Mucosa of descending colon (tissue), 3 donors: ENCODE measurements at regions not wholly inside any gene's neighbourhood (a gene's known extent, or its start where the extent isn't known, plus 50 kb on each side); places are given as distances from the start of the nearest gene placed in this dataset.

Experiments
- ATAC-seq: fragments of 200-7000 bp; cut with Tn5 transposase; one replicate; pipeline ENCODE4 v1.9.1; 2020; ENCODE audit warnings: mild to moderate bottlenecking, moderate library complexity
- DNase-seq, 3 donors: peaks; one replicate each; pipeline ENCODE4 v3.0.0-alpha.2; 2020
- H3K36me3 ChIP-seq: fragments of 200-600 bp; one replicate; pipeline ENCODE4 v1.8.0; 2021; ENCODE audit warnings: low read depth, mild to moderate bottlenecking
- H3K4me1 ChIP-seq: fragments of 200-600 bp; one replicate; pipeline ENCODE4 v1.8.0; 2021; ENCODE audit warnings: low read depth, mild to moderate bottlenecking
- H3K4me3 ChIP-seq: fragments of 200-600 bp; one replicate; pipeline ENCODE4 v1.8.0; 2021; ENCODE audit warnings: mild to moderate bottlenecking
- H3K9me3 ChIP-seq: fragments of 200-600 bp; one replicate; pipeline ENCODE4 v1.8.0; 2021; ENCODE audit warnings: mild to moderate bottlenecking
- CTCF ChIP-seq: fragments of 200-600 bp; IDR thresholded peaks from one replicate; pipeline ENCODE4 v1.8.0; 2022; ENCODE audit warnings: antibody characterized with exemption, mild to moderate bottlenecking
- intact Hi-C, 2 donors: fragments of 100-400 bp; cut with DNase I in 1 of 2; cut with micrococcal nuclease in 1 of 2; formaldehyde crosslinking; loops; one replicate each; pipeline versions ENCODE4 v1.11.0 to v1.11.1; 2022; cut with DNase I, micrococcal nuclease
- donor health status: DM: no; HTN: no; CAD: no; lungs with moderate emphysema.
- donor health status: DM: no; HTN: no; CAD: no.
- donor health status: DM: no; HTN: yes; CAD: no.

DNA sequence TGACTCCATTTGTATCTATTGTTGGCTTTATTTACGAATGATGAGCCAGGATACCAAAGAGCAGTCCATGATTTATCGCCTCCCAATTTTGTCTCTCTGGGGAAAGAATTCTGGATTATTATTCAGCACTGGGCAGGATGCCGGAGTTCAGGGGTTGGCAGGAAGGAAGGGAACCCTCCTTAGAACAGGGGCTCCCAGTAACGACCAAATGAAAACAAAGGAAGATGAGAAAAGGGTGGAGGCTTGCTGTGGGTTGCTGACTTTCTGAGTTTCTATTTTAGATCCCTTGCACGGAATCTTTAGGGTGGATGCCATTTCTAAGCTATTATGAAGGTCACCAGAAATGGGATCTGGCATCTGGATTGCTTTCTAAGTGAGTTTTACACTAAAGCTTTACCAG lies 231.2 kb upstream of the LYPLAL1 start:
- H3K36me3 ChIP-seq: no peaks in the 10 kb centered on the region
- intact Hi-C loops: no loop called here
- no peak overlapping the region for H3K4me3 ChIP-seq
- no peaks in the 10 kb centered on the region for H3K9me3 ChIP-seq
- TF ChIP-seq CTCF: no peak
- DNase-seq: no peak
- ATAC-seq: no peak
- H3K4me1 ChIP-seq: no peaks in the 10 kb centered on the region

DNA sequence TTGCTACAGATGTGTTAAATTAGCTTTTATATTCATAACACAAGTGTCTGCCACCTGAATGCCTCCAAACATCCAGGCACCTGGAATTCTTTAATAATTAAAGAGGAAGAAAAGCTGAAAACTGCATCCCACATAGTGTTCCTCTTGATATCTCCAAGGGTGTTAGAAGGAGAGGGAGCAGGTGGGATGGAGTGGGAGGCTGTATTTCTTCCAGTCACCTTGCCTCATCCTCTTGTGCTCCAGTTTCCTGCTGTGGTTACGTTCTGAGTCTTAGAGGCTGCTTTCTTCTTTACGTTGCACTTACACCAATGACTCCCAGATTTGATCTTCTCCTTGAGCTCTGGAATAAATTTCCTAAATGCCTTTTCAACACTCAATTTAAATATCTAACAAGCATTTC lies 230.3 kb upstream of the LYPLAL1 start:
- no peaks in the 10 kb centered on the region for H3K4me1 ChIP-seq
- H3K9me3 ChIP-seq: no peaks in the 10 kb centered on the region
- H3K36me3 ChIP-seq: no peaks in the 10 kb centered on the region
- intact Hi-C loops: no loop called here
- H3K4me3 ChIP-seq: no peak overlapping the region
- no peak for TF ChIP-seq CTCF
- DNase-seq (no peak), ATAC-seq (no peak)

DNA sequence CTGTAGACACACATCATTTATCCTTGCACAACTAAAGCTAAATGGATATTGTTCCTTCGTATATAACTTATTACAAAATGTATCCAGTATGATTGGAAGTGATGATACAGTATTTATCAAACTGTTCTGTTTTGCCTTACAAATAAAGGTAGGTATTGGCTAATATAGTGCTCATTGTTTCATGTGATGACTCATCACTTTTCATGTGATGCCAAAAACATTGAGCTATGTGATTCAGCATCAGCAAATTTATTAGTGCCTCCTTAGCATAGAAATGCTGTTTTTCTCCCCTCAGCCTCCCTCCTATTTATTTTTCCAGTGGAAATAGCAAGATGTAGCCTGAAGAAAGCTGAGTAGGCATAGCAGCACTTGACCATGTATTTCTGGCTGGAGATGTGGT lies 228.6 kb upstream of the LYPLAL1 start:
- no peak for ATAC-seq
- no peak for DNase-seq
- no peak for TF ChIP-seq CTCF
- no peaks in the 10 kb centered on the region for H3K4me1 ChIP-seq
- intact Hi-C loops: no loop called here
- no peaks in the 10 kb centered on the region for H3K36me3 ChIP-seq
- no peaks in the 10 kb centered on the region for H3K9me3 ChIP-seq
- H3K4me3 ChIP-seq: no peak overlapping the region

DNA sequence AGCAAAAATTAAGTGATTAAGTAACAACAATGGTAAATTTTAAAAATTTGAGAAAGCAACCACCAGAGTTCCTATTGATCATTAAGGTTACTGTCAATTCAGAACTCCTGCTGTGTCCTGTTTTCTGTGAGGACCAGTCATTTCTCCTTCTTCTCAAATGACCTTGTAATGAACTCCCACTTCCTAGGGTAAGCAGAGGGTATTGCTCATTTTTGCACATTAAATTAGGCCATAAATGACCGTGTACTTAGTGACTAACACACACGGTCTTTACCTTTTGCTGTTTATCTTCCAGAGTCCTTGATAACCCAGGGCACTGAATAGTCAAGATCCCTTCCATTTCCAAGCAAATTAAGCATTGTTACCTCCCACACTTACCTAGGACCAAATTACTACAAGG lies 227.5 kb upstream of the LYPLAL1 start:
- no peak for TF ChIP-seq CTCF
- ATAC-seq (no peak), DNase-seq (no peak)
- H3K4me1 ChIP-seq: no peaks in the 10 kb centered on the region
- H3K9me3 ChIP-seq: no peaks in the 10 kb centered on the region
- H3K36me3 ChIP-seq: no peaks in the 10 kb centered on the region
- H3K4me3 ChIP-seq: no peak overlapping the region
- intact Hi-C loops: no loop called here

DNA sequence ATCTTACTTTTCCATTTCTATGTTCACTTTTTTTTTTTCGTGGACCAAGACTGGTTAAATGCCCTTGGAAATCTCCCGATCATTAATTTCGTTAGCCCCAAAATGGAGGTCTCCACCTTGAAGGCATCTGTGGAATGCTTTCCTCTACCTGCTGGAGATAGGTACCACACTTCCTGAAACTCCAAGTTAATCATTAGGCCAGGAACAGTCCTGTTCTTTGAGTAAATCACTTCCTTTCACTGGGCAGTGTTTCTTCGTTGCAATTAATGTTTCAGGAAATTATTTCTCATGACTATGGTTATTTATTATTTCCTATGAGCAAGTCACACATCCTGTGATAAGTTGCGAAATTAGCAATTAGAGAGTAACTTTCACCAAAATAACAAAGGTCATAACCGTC lies 225.2 kb upstream of the LYPLAL1 start:
- no peaks in the 10 kb centered on the region for H3K9me3 ChIP-seq
- DNase-seq (no peak), ATAC-seq (no peak)
- intact Hi-C loops: no loop called here
- no peak for TF ChIP-seq CTCF
- H3K36me3 ChIP-seq: no peaks in the 10 kb centered on the region
- no peak overlapping the region for H3K4me3 ChIP-seq
- no peaks in the 10 kb centered on the region for H3K4me1 ChIP-seq

GRCh38 chr1:218953386-218953785 lies 220.3 kb upstream of the LYPLAL1 start:
- intact Hi-C loops: no loop called here
- no peaks in the 10 kb centered on the region for H3K36me3 ChIP-seq
- DNase-seq (no peak), ATAC-seq (no peak)
- no peaks in the 10 kb centered on the region for H3K4me1 ChIP-seq
- H3K9me3 ChIP-seq: no peaks in the 10 kb centered on the region
- H3K4me3 ChIP-seq: no peak overlapping the region
- no peak for TF ChIP-seq CTCF
